Prostate gland (tissue), 2 donors: ENCODE measurements at regions not wholly inside any gene's neighbourhood (a gene's known extent, or its start where the extent isn't known, plus 50 kb on each side); places are given as distances from the start of the nearest gene placed in this dataset.

Experiments used
- CTCF ChIP-seq, 4 experiments: fragments of 200-600 bp in 2 of 4; fragments of 450-650 bp in 2 of 4; sonication (generic) in 2 of 4; IDR thresholded peaks; 1 replicate in 3 of 4; 2 replicates in 1 of 4; pipeline ENCODE4 v1.5.1; 2016 to 2019; ENCODE audit warnings: antibody characterized with exemption in 4 of 4, mild to moderate bottlenecking in 2 of 4, moderate library complexity in 2 of 4
- POLR2A ChIP-seq: fragments of 450-650 bp; IDR thresholded peaks from one replicate; pipeline ENCODE4 v1.6.1; 2016; ENCODE audit warnings: antibody characterized with exemption, mild to moderate bottlenecking
- POLR2AphosphoS5 ChIP-seq: sonication (generic); formaldehyde crosslinking; IDR thresholded peaks from one replicate; pipeline ENCODE4 v1.6.1; 2017; ENCODE audit warnings: antibody characterized with exemption

GRCh38 chr10:4509405-4509804 is 316.6 kb upstream of the AKR1E2 start:
- TF ChIP-seq CTCF (IDR thresholded peaks at IDR 0.05), result no peak
- no peak for TF ChIP-seq POLR2A
- no peak for TF ChIP-seq POLR2AphosphoS5
